OCI-LY3 (cell line): ENCODE measurements at regions not wholly inside any gene's neighbourhood (a gene's known extent, or its start where the extent isn't known, plus 50 kb on each side); places are given as distances from the start of the nearest gene placed in this dataset.

ENCODE experiments used
- H2AFZ ChIP-seq: fragments of 200-600, 300-600 bp; shearing (Covaris generic); 2 replicates; pipeline ENCODE4 v1.6.0; 2014; ENCODE audit warnings: antibody characterized with exemption, low read depth, low read length
- H3K27ac ChIP-seq: fragments of 200-600, 300-600 bp; sonication (generic); 2 replicates; pipeline ENCODE4 v1.5.1; 2014; ENCODE audit warnings: mild to moderate bottlenecking, low read length, moderate library complexity, mixed read lengths
- H3K27me3 ChIP-seq: fragments of 200-600, 300-600 bp; sonication (generic); 2 replicates; pipeline ENCODE4 v1.6.1; 2014; ENCODE audit warnings: low read depth, low read length, mixed read lengths
- H3K36me3 ChIP-seq: fragments of 200-600, 300-600 bp; sonication (generic); replicated peaks from 2 replicates; pipeline ENCODE3; 2014; ENCODE audit warnings: low read depth, low read length, mixed read lengths
- H3K4me1 ChIP-seq: fragments of 300-600, 200-600 bp; sonication (generic); 2 replicates; pipeline ENCODE4 v1.6.1; 2014; ENCODE audit warnings: low read length, mixed read lengths
- H3K4me2 ChIP-seq: fragments of 200-600, 300-600 bp; sonication (generic); 2 replicates; pipeline ENCODE4 v1.6.1; 2014; ENCODE audit warnings: low read length, mixed read lengths
- H3K4me3 ChIP-seq: fragments of 300-600, 200-600 bp; sonication (generic); 2 replicates; pipeline ENCODE4 v1.5.1; 2014; ENCODE audit warnings: antibody characterized with exemption, mild to moderate bottlenecking, low read length, moderate library complexity
- H3K79me2 ChIP-seq: fragments of 300-600, 200-600 bp; shearing (Covaris generic); 2 replicates; pipeline ENCODE4 v1.6.1; 2014; ENCODE audit warnings: mild to moderate bottlenecking, low read length, mixed read lengths
- H3K9ac ChIP-seq: fragments of 300-600, 200-600 bp; shearing (Covaris generic); 2 replicates; pipeline ENCODE4 v1.6.0; 2014; ENCODE audit warnings: mild to moderate bottlenecking, low read length, moderate library complexity
- H3K9me3 ChIP-seq: fragments of 200-600, 300-600 bp; shearing (Covaris generic); 2 replicates; pipeline ENCODE4 v1.6.1; 2014; ENCODE audit warnings: low read length, mixed read lengths; ENCODE audit not compliant: insufficient read depth
- H4K20me1 ChIP-seq: fragments of 200-600, 300-600 bp; sonication (generic); 2 replicates; pipeline ENCODE4 v1.6.1; 2016; ENCODE audit warnings: low read length, mixed read lengths; ENCODE audit not compliant: insufficient read depth
- EZH2phosphoT487 ChIP-seq: fragments of 200-600 bp; shearing (Covaris generic); IDR thresholded peaks from 2 replicates; pipeline ENCODE4 v1.6.1; 2018; ENCODE audit warnings: antibody characterized with exemption, mixed run types, low read depth
- TF ChIP-seq, protein P1 (sequence below): fragments of 200-600, 300-600 bp; sonication (generic); IDR thresholded peaks from 2 replicates; pipeline ENCODE4 v1.5.1; 2014; ENCODE audit warnings: antibody characterized with exemption, low read length, low read depth

DNA sequence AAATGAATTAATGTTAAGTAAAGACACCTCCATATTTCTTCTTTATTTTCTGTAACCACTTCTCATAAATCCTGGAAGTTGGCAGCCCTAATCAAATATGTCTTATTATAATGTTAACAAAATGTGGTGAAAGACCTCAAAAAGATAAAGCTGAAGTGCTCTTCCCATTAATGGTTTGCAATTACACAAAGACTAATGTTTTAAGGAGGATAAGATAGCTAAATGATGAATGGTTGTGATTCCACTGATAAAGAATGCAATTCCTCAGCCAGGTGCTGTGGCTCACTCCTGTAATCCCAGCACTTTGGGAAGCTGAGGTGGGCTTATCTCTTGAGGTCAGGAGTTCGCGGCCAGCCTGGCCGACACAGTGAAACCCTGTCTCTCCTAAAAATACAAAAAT, 125.8 kb upstream of the SNX2 start:
- Histone ChIP-seq H2AFZ (no peak overlapping the region), H3K4me3 (no peak overlapping the region), H3K27me3 (no peaks in the 10 kb centered on the region), H3K27ac (no peak overlapping the region), H3K9ac (no peak overlapping the region), H3K4me2 (no peak overlapping the region), H3K36me3 (no peaks in the 10 kb centered on the region), H3K4me1 (peaks cover 8% of the 10 kb centered on the region), H4K20me1 (no peaks in the 10 kb centered on the region), H3K79me2 (no peaks in the 10 kb centered on the region), H3K9me3 (no peaks in the 10 kb centered on the region)
- TF ChIP-seq, protein P1, sequence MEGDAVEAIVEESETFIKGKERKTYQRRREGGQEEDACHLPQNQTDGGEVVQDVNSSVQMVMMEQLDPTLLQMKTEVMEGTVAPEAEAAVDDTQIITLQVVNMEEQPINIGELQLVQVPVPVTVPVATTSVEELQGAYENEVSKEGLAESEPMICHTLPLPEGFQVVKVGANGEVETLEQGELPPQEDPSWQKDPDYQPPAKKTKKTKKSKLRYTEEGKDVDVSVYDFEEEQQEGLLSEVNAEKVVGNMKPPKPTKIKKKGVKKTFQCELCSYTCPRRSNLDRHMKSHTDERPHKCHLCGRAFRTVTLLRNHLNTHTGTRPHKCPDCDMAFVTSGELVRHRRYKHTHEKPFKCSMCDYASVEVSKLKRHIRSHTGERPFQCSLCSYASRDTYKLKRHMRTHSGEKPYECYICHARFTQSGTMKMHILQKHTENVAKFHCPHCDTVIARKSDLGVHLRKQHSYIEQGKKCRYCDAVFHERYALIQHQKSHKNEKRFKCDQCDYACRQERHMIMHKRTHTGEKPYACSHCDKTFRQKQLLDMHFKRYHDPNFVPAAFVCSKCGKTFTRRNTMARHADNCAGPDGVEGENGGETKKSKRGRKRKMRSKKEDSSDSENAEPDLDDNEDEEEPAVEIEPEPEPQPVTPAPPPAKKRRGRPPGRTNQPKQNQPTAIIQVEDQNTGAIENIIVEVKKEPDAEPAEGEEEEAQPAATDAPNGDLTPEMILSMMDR = no peak
- no peak for TF ChIP-seq EZH2phosphoT487

DNA sequence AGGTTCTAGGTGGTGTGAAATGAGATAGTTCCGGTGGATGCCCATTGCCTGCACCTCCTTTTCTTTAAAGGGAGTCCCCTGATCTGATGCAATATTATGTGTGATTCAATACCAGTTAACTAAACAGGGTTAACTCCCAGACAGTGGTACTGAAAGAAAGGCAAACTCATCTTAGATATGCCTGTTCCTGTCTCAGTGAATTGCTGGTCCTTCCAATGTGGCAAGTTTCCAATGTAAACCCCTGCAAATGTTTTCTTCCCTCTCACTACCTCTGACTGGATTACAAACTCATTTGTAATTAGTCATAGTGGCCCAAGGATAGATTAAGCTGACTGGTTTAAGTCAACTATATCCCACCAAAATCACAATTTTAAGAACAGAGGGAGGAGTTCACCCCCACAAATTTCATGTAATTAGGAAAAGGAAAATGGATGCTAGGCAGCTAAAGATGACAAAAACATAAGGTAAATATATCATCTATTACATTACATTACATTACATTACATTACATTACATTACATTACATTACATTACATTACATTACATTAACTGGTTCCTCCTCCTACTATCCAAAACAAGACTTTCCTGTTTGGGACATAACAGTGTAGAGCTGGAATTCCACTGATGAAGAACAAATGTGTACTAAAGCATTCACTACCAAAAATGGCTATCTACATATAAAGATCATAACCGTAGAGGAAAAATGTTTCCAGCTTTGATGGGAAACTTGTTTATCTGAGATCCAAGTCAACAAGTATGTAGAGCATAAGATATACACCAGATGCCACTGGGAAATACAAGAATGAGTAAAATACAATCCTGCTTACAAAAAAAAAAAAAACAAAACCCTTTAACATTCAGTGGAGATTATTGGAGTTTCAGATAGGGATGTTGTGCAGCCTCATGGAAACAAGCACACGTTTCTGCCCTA, 121.5 kb upstream of the SNX2 start:
- no peak overlapping the region for H3K4me3 ChIP-seq
- no peaks in the 10 kb centered on the region for H3K27me3 ChIP-seq
- no peak overlapping the region for H2AFZ ChIP-seq
- TF ChIP-seq, protein P1 = no peak
- no peak for TF ChIP-seq EZH2phosphoT487
- H3K4me1 ChIP-seq = peaks cover 5% of the 10 kb centered on the region
- H3K27ac ChIP-seq = no peak overlapping the region
- H3K4me2 ChIP-seq = no peak overlapping the region
- H4K20me1 ChIP-seq = no peaks in the 10 kb centered on the region
- no peaks in the 10 kb centered on the region for H3K36me3 ChIP-seq
- no peaks in the 10 kb centered on the region for H3K79me2 ChIP-seq
- no peak overlapping the region for H3K9ac ChIP-seq
- no peaks in the 10 kb centered on the region for H3K9me3 ChIP-seq

DNA sequence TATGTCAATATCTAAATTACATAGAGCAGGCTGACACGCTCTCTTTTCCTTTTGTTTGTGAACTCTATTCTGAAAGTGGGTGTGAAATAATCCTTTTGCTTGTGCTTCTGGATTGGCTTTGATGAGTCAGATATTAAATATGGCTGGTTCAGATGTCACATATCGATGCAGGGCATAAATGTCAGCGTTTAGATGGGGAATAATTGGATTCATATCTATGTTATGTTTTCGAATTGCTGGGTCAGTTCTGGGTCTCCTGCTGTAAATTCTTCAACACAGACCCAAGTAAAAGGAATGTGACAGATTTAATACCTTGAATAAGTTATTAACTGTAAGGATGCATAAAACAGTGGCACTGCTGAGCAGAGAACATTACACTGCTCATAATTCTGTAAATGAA, 118.7 kb upstream of the SNX2 start:
- Histone ChIP-seq H3K27me3 (no peaks in the 10 kb centered on the region), H3K79me2 (no peaks in the 10 kb centered on the region), H4K20me1 (no peaks in the 10 kb centered on the region), H2AFZ (no peak overlapping the region), H3K36me3 (no peaks in the 10 kb centered on the region), H3K9me3 (no peaks in the 10 kb centered on the region), H3K4me2 (no peak overlapping the region), H3K9ac (no peak overlapping the region), H3K27ac (no peak overlapping the region), H3K4me1 (no peaks in the 10 kb centered on the region), H3K4me3 (no peak overlapping the region)
- no peak for TF ChIP-seq EZH2phosphoT487
- TF ChIP-seq, protein P1 = no peak

- Histone ChIP-seq H2AFZ (no peak overlapping the region), H3K4me2 (no peak overlapping the region), H3K4me3 (no peak overlapping the region), H3K27ac (no peak overlapping the region), H3K4me1 (no peaks in the 10 kb centered on the region), H3K9me3 (no peaks in the 10 kb centered on the region), H3K79me2 (no peaks in the 10 kb centered on the region), H3K9ac (no peak overlapping the region), H3K36me3 (no peaks in the 10 kb centered on the region), H3K27me3 (no peaks in the 10 kb centered on the region), H4K20me1 (no peaks in the 10 kb centered on the region)
- TF ChIP-seq, protein P1 = no peak
- TF ChIP-seq EZH2phosphoT487 = no peak
Observed at GRCh38 chr5:122656577-122656976, 118.3 kb upstream of the SNX2 start.
